Kidney glomerular epithelial cell (primary cell): ENCODE measurements at regions not wholly inside any gene's neighbourhood (a gene's known extent, or its start where the extent isn't known, plus 50 kb on each side); places are given as distances from the start of the nearest gene placed in this dataset.

Experiments used
- DNase-seq: peaks from one replicate; lab custom pipeline; 2025; lab: John Stamatoyannopoulos, UW

- DNase-seq = no peak
Measured at GRCh38 chr11:130804306-130805076, 111.8 kb downstream of the SNX19 start.

- DNase-seq = no peak
Measured at GRCh38 chr11:130806746-130807145, 109.5 kb downstream of the SNX19 start.

GRCh38 chr11:130808541-130808940, 107.7 kb downstream of the SNX19 start:
- no peak for DNase-seq

GRCh38 chr11:130813196-130813595, 103.1 kb downstream of the SNX19 start:
- no peak for DNase-seq

GRCh38 chr11:130813638-130814037, 102.6 kb downstream of the SNX19 start:
- no peak for DNase-seq

GRCh38 chr11:130814440-130815096, 101.7 kb downstream of the SNX19 start:
- DNase-seq = no peak

GRCh38 chr11:130815097-130815802, 101.0 kb downstream of the SNX19 start:
- DNase-seq = peak; percentile 49

GRCh38 chr11:130815956-130816355, 100.3 kb downstream of the SNX19 start:
- DNase-seq = no peak

- peak; percentile 87 for DNase-seq
Measured at GRCh38 chr11:130816546-130817329, 99.5 kb downstream of the SNX19 start.

GRCh38 chr11:130817330-130817944, 98.8 kb downstream of the SNX19 start:
- peak; percentile 87 for DNase-seq

GRCh38 chr11:130819625-130820024, 96.7 kb downstream of the SNX19 start:
- DNase-seq = no peak
